IPS-20b (cell line): ENCODE measurements at regions not wholly inside any gene's neighbourhood (a gene's known extent, or its start where the extent isn't known, plus 50 kb on each side); places are given as distances from the start of the nearest gene placed in this dataset.
A peak's percentile ranks its signal among the peaks of the same experiment; 100 is the strongest.

ENCODE experiments used
- H3K27ac ChIP-seq: one replicate; pipeline ENCODE4 v1.5.1; 2013; ENCODE audit warnings: low read length
- H3K27me3 ChIP-seq: 2 replicates; pipeline ENCODE4 v1.6.1; 2013; ENCODE audit warnings: mild to moderate bottlenecking, low read length, inconsistent platforms; ENCODE audit not compliant: insufficient read depth
- H3K36me3 ChIP-seq: 2 replicates; pipeline ENCODE4 v1.6.1; 2013; ENCODE audit warnings: low read depth, mild to moderate bottlenecking, inconsistent platforms, low read length, moderate library complexity; ENCODE audit not compliant: insufficient read depth
- H3K4me1 ChIP-seq: 2 replicates; pipeline ENCODE4 v1.6.1; 2013; ENCODE audit warnings: mild to moderate bottlenecking, control low read depth, inconsistent platforms, low read length, moderate library complexity; ENCODE audit not compliant: insufficient read depth
- H3K4me3 ChIP-seq: 2 replicates; pipeline ENCODE4 v1.5.1; 2013; ENCODE audit warnings: mild to moderate bottlenecking, low read length, inconsistent platforms
- H3K9ac ChIP-seq: 2 replicates; pipeline ENCODE4 v1.6.1; 2013; ENCODE audit warnings: low read depth, mild to moderate bottlenecking, inconsistent platforms, low read length, moderate library complexity
- H3K9me3 ChIP-seq: 2 replicates; pipeline ENCODE4 v1.6.1; 2013; ENCODE audit warnings: mild to moderate bottlenecking, low read depth, low read length, inconsistent platforms; ENCODE audit not compliant: insufficient read depth

DNA sequence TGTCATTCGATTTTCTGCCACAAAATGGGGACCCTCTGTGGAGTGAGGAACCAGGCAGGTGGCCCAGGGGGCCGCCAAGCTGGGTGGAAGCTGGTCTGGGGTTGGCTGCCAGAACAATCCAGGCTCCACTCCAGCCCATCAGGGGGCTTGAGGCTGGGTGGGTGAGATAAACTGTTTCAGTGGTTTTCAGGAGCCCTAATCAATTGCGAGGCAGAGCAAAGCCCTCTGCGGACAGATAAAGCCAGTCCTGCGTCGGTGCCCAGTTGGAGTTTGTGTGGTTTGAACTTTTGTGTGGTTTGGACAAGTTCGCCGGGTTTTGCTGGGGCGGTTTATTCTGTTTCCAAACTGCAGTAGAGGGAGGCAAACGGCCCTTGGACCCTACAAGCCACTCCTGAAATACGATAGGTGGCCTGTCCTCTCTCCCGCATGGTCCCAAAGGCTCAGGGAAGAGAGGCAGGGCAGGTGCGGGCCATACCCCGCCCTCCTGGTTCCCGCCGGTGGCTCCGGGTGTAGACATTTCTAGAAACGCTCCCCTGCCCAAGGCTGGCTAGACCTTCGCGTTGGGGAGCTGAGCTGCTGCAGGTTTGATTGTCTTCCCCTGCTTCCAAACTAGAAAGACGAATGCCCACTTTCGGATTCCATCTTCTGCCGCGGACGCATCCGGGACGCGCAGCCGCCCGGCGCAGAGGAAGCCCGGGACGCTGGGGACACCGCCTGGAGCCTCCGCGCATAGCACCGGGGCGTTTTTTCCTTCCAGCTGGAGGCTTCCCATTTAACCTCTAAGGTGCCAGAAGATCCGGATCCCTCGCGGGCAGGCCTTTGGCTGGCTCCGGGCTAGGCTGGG lies 169.0 kb upstream of the BCOR start:
- Histone ChIP-seq H3K27ac (no peak overlapping the region), H3K4me1 (no peaks in the 10 kb centered on the region), H3K9me3 (no peaks in the 10 kb centered on the region), H3K27me3 (peaks cover 19% of the 10 kb centered on the region), H3K36me3 (no peaks in the 10 kb centered on the region), H3K4me3 (peak overlapping the region; percentile 69), H3K9ac (peak overlapping the region; percentile 58; the same call in 1 of the 2 replicates)

DNA sequence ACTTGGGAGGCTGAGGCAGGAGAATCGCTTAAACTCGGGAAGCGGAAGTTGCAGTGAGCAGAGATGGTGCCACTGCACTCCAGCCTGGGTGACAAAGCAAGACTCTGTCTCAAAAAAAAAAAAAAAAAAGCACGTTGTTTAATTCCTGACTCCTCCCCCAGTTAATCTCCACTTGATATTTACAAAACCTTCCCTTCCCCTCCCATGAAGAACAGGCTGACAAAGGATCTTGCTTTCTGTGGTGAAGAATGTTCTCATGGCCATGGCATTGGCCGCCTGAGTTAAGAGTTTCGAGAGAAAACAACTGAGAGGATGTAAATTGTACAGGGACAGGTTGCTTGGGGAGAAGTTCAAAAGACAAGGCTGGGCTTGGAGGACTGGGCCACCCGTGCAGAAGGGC lies 168.2 kb upstream of the BCOR start:
- Histone ChIP-seq H3K4me3 (no peak overlapping the region), H3K9me3 (no peaks in the 10 kb centered on the region), H3K36me3 (no peaks in the 10 kb centered on the region), H3K27ac (no peak overlapping the region), H3K9ac (no peak overlapping the region), H3K27me3 (peaks cover 19% of the 10 kb centered on the region), H3K4me1 (no peaks in the 10 kb centered on the region)

DNA sequence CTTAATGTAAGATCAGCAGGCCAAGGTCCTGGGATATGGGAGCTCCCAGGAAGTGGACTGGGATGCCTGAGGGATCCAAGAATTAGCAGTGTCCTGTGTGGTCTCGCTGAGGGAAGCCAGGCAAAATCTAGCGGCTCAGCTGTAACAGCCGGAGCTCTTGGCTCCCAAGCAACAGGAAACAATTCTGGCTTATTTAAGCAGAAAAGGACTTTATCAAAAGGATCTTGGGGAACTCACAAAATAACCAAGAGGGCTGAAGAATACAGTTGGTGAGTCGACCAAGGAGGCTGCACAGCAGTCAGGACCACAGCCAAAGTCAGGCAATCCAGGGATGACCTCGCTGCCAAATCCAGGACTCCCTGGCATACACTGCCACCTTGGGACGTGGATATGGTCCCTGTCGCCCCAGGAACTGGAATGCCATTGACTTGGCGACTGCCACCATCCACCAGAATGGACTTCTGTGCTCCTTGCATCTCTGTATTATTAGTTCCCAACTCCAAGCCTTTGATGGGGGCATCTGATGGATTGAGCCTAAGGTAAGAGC lies 165.3 kb upstream of the BCOR start:
- Histone ChIP-seq H3K27ac (no peak overlapping the region), H3K27me3 (peaks cover 13% of the 10 kb centered on the region), H3K9me3 (no peaks in the 10 kb centered on the region), H3K36me3 (no peaks in the 10 kb centered on the region), H3K9ac (no peak overlapping the region), H3K4me3 (no peak overlapping the region), H3K4me1 (no peaks in the 10 kb centered on the region)

DNA sequence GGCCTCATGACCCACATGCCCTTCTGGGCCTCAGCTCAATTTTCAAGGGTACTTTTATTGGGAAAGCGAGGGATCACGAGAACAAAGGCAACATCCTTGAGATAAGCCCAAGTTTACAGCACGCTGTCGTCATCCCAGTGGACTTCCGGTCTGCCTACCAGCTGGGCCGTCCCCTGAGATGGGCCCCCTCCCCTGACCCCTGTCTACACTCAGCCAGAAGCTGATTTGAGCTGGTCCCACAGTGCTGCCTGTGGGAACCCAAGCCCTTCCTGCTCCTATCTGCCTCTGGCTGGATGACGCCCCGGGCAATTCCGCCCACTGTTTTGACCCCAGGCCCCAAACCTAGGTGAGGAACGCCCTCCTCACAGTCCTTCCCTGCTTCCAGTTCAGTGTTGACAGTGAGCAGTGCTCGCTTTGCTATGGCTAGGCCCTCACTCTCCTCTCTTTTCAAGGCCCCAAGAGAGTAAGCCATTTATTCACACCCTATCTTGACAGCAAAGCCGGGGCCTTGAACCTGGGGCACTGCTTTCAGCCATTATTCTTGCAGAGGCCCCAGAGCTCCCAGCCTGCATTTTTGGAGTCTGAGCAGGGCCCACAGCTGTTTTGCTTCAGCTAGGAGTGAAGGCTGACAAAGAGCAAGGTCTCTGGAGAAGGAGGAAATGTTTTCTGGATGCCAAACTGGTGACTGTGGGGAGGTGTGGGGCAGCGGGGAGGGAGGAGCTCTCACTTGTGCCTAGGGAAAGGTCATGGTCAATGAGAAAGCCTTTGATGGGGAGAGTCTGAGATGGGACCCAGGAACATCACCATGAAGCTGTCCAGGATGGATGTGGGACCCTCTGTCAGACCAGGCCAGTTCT lies 164.6 kb upstream of the BCOR start:
- H3K36me3 ChIP-seq, result no peaks in the 10 kb centered on the region
- H3K9me3 ChIP-seq, result no peaks in the 10 kb centered on the region
- no peak overlapping the region for H3K4me3 ChIP-seq
- H3K9ac ChIP-seq, result no peak overlapping the region
- H3K27ac ChIP-seq, result no peak overlapping the region
- H3K27me3 ChIP-seq, result peaks cover 6% of the 10 kb centered on the region
- H3K4me1 ChIP-seq, result no peaks in the 10 kb centered on the region

DNA sequence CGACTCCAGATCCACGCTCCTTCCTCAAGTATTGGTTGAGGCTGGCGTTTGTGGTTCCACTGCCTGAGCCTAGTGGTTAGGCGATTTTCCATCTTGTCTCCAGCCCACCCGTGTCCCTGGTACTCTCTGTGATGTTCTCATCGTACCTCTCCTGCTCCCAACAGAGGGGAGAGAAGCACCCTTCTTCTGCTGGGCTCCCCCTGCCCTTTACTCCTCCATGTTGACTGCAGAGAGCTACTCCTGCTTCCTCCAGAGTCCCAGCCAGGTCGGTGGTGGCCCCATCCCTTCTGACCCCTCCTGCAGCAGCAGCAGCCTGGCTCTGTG lies 164.0 kb upstream of the BCOR start:
- Histone ChIP-seq H3K4me3 (no peak overlapping the region), H3K36me3 (no peaks in the 10 kb centered on the region), H3K9me3 (no peaks in the 10 kb centered on the region), H3K27me3 (peaks cover 4% of the 10 kb centered on the region; the same call in 1 of the 2 replicates), H3K4me1 (no peaks in the 10 kb centered on the region), H3K9ac (no peak overlapping the region), H3K27ac (no peak overlapping the region)

DNA sequence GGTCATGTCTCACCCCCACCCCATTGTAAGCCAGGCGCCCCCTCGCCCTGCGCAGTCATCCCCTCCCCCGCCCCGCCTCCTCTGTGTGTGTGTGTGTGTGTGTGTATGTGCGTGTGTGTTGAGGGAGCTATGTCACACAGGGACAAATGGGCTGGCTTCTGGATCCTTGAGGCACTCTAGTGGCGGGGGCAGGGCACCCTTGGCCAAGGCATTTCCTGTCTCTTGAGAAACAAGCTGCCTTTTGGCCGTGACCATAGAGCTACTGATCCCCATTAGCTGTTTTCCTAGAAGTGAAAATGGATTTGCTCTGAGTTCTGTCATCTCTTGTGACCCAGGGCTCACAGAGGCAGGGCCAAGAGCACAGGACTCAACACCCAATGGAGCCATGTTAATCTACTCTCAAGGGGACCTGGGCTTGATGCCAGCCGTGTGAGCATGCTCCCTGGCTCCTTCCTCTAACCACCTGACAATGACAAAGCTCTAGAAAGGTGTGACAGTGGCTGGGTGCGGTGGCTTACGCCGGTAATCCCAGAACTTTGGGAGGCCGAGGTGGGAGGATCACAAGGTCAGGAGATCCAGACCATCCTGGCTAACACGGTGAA lies 162.5 kb upstream of the BCOR start:
- Histone ChIP-seq H3K36me3 (no peaks in the 10 kb centered on the region), H3K4me3 (no peak overlapping the region)

DNA sequence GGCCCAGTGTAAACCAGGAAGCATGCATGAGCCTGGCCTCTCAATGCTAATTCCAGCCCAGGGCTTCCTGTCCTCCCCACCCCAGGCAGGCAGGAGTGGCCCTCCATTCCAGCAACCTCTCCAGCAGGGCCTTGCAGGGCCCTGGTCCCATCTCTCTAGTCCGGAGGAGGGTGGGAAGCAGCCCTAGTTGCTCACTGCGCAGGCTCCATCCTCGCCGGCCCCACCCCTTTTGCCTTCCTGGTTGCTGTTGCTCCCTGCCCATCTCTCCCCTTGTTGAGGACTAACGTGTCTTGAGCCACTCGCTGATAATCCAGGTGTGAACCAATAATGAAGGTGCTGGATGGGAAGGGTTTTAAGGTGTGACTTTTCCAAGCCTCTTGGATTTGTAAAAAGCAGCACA lies 161.2 kb upstream of the BCOR start:
- Histone ChIP-seq H3K4me3 (no peak overlapping the region), H3K27ac (no peak overlapping the region), H3K9me3 (no peaks in the 10 kb centered on the region), H3K9ac (no peak overlapping the region), H3K4me1 (no peaks in the 10 kb centered on the region), H3K27me3 (no peaks in the 10 kb centered on the region), H3K36me3 (no peaks in the 10 kb centered on the region)

More for the DNA sequence above, 162.5 kb upstream of the BCOR start:
- Histone ChIP-seq H3K4me1 (no peaks in the 10 kb centered on the region), H3K27ac (no peak overlapping the region), H3K9ac (no peak overlapping the region), H3K27me3 (no peaks in the 10 kb centered on the region), H3K9me3 (no peaks in the 10 kb centered on the region)

DNA sequence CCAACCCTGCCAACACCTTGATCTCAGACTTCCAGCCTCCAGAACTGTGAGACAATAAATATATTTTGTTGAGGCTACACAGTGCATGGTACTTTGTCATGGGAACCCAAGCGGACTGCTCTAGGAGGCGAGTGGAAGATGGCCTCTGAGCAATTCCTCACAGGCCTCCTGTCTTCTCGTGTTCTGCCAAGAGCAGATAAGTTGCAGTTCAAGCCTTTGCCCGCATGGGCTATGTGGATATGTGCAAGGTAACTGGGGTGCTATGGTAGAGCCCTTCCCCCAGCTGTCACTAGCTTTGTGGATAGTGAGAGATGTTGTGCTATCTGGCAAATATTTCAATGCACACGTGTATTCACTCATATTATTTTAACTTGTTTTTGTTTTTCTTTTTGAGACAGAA lies 156.0 kb upstream of the BCOR start:
- no peak overlapping the region for H3K9ac ChIP-seq

DNA sequence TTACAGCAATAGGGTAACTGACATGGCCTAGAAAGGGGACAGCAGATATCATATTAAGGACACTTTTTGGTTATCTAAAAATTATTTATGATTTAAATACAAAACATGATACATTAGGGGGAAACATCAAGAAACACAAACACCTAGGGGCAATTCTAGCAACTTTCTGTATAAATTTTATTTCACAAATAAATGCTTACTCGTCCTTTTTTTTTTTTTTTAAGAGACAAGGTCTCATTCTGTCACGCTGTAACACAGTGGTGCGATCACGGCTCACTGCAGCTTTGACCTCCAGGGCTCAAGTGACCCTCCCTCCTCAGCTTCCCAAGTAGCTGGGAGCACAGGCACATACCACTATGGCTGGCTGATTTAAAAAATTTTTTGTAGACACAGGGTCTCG lies 151.8 kb upstream of the BCOR start:
- no peak overlapping the region for H3K9ac ChIP-seq
- H3K27me3 ChIP-seq, result no peaks in the 10 kb centered on the region
- H3K36me3 ChIP-seq, result no peaks in the 10 kb centered on the region
- peaks cover 3% of the 10 kb centered on the region; the same call in 1 of the 2 replicates for H3K4me1 ChIP-seq
- no peaks in the 10 kb centered on the region for H3K9me3 ChIP-seq
- H3K4me3 ChIP-seq, result no peak overlapping the region
- no peak overlapping the region for H3K27ac ChIP-seq

More for the DNA sequence above, 156.0 kb upstream of the BCOR start:
- Histone ChIP-seq H3K27me3 (no peaks in the 10 kb centered on the region), H3K27ac (no peak overlapping the region), H3K4me1 (peaks cover under 1% of the 10 kb centered on the region; the same call in 1 of the 2 replicates), H3K4me3 (no peak overlapping the region), H3K36me3 (no peaks in the 10 kb centered on the region), H3K9me3 (no peaks in the 10 kb centered on the region)

DNA sequence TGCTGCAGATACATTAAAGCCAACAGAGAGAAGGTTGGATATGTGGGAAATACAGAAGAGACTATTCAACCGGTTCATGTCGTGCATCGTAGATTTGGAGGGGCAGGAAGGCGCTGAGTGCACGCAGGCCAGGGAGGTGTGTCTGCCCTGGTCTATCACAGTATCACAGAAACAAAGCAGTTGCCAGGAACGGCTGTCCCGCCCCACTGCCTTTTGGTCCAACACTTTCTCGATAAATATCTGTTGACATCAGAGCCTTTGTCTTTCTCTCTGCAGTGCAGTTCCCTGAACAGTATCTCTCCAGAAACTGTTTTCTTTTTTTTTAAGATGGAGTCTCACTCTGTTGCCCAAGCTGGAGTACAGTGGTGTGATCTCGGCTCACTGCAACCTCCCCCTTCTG lies 151.1 kb upstream of the BCOR start:
- Histone ChIP-seq H3K27ac (no peak overlapping the region), H3K4me1 (peaks cover 3% of the 10 kb centered on the region; the same call in 1 of the 2 replicates), H3K27me3 (no peaks in the 10 kb centered on the region), H3K9me3 (no peaks in the 10 kb centered on the region), H3K4me3 (no peak overlapping the region), H3K9ac (no peak overlapping the region), H3K36me3 (no peaks in the 10 kb centered on the region)

DNA sequence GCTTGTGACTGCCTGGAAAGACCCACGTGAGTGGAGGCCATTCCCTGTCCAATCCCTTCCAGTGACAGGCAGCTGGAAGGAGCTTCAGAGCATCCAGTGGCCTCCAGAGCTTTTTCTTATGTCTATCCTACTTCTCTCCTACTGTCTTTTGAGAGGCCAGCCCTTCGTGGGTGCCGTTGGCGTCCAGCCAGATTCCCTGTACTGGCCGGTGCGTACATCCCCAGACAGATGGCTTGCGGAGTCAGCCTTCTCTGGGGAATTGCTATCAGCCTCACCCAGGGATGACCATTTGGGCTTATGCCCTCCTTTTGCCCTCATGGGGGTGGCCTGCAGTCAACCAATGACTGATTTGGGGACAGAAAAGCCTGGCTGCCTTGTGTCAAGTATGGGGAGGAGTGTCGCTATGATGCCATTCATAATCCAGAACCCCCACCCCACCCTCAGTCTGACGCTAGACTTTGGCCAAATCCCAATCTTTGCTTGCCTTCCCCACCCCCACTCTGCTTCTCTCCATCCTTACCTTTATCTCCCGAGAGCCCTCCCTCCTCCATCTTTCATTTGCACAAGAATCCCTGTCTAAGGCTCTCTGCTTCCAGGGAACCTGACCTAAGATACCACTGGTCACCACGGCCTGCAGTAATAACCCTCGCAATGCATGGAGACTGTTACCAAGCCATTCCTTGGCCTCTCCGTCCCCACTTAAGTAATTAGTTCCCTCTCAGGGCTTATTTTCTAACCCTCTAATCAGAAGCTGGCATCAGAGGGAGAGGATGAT lies 150.3 kb upstream of the BCOR start:
- no peaks in the 10 kb centered on the region for H3K36me3 ChIP-seq

More for the DNA sequence above, 150.3 kb upstream of the BCOR start:
- Histone ChIP-seq H3K4me3 (no peak overlapping the region), H3K4me1 (peaks cover 3% of the 10 kb centered on the region; the same call in 1 of the 2 replicates), H3K9me3 (no peaks in the 10 kb centered on the region), H3K27ac (no peak overlapping the region), H3K9ac (no peak overlapping the region), H3K27me3 (no peaks in the 10 kb centered on the region)
